GM18907 (cell line): ENCODE measurements at regions not wholly inside any gene's neighbourhood (a gene's known extent, or its start where the extent isn't known, plus 50 kb on each side); places are given as distances from the start of the nearest gene placed in this dataset.
"Not testable (repeated sequence)": the region's sequence is repeated elsewhere in the genome, so short reads cannot be mapped to it uniquely, and the experiment has no call there.

ENCODE experiments used
- ATAC-seq: cut with Tn5 transposase; IDR thresholded peaks from one replicate; pipeline ENCODE4 v1.9.1; 2021; ENCODE audit warnings: mild to moderate bottlenecking, moderate library complexity; ENCODE audit not compliant: unreplicated experiment

GRCh38 chr4:187826725-187827124 lies 168.8 kb upstream of the ZFP42 start:
- ATAC-seq: no peak

- ATAC-seq: no peak
Measured at GRCh38 chr4:187827631-187828030, 167.9 kb upstream of the ZFP42 start.

- no peak for ATAC-seq
Measured at GRCh38 chr4:187839765-187840164, 155.8 kb upstream of the ZFP42 start.

- ATAC-seq: no peak
Measured at GRCh38 chr4:187840814-187841213, 154.8 kb upstream of the ZFP42 start.

- ATAC-seq: no peak
Measured at GRCh38 chr4:187849556-187850225, 145.9 kb upstream of the ZFP42 start.

- no peak for ATAC-seq
Measured at GRCh38 chr4:187865914-187866313, 129.7 kb upstream of the ZFP42 start.

GRCh38 chr4:187883049-187883448 lies 112.5 kb upstream of the ZFP42 start:
- ATAC-seq: no peak

- ATAC-seq: no peak
Measured at GRCh38 chr4:187883836-187884475, 111.6 kb upstream of the ZFP42 start.

- no peak for ATAC-seq
Measured at GRCh38 chr4:187887906-187888305, 107.7 kb upstream of the ZFP42 start.

- ATAC-seq: no peak
Measured at GRCh38 chr4:187889651-187890050, 105.9 kb upstream of the ZFP42 start.

GRCh38 chr4:187893418-187893817 lies 102.2 kb upstream of the ZFP42 start:
- no peak for ATAC-seq

GRCh38 chr4:187903106-187903505 lies 92.5 kb upstream of the ZFP42 start:
- no peak for ATAC-seq

- ATAC-seq: no peak
Measured at GRCh38 chr4:187903700-187904099, 91.9 kb upstream of the ZFP42 start.

GRCh38 chr4:187908079-187908561 lies 87.5 kb upstream of the ZFP42 start:
- ATAC-seq: no peak

GRCh38 chr4:187908731-187909130 lies 86.8 kb upstream of the ZFP42 start:
- ATAC-seq: no peak

- no peak for ATAC-seq
Measured at GRCh38 chr4:187910741-187911140, 84.8 kb upstream of the ZFP42 start.

- ATAC-seq: not testable (repeated sequence)
Measured at GRCh38 chr4:187915406-187915805, 80.2 kb upstream of the ZFP42 start.

GRCh38 chr4:187919966-187920365 lies 75.6 kb upstream of the ZFP42 start:
- no peak for ATAC-seq

- no peak for ATAC-seq
Measured at GRCh38 chr4:187921946-187922623, 73.5 kb upstream of the ZFP42 start.

GRCh38 chr4:187929024-187929423 lies 66.5 kb upstream of the ZFP42 start:
- ATAC-seq: no peak

- ATAC-seq: no peak
Measured at GRCh38 chr4:187934766-187935165, 60.8 kb upstream of the ZFP42 start.

GRCh38 chr4:187937557-187937956 lies 58.0 kb upstream of the ZFP42 start:
- ATAC-seq: no peak
